Panc1 (cell line): ENCODE measurements at regions not wholly inside any gene's neighbourhood (a gene's known extent, or its start where the extent isn't known, plus 50 kb on each side); places are given as distances from the start of the nearest gene placed in this dataset.

Experiments used
- CTCF ChIP-seq: fragments of 450-650 bp; IDR thresholded peaks from 2 replicates; pipeline ENCODE4 v1.5.1; 2017; ENCODE audit warnings: mild to moderate bottlenecking
- POLR2AphosphoS5 ChIP-seq: IDR thresholded peaks from 2 replicates; pipeline ENCODE4 v1.6.1; 2012; ENCODE audit warnings: mild to moderate bottlenecking, low read depth, low read length, moderate library complexity
- REST ChIP-seq, 2 experiments: IDR thresholded peaks; 2 replicates each; pipeline ENCODE4 v1.6.1; 2011 to 2012; ENCODE audit warnings: low read depth in 2 of 2, control low read depth in 1 of 2, low read length in 1 of 2, mild to moderate bottlenecking in 1 of 2, moderate library complexity in 1 of 2; ENCODE audit not compliant: insufficient read depth in 1 of 2
- SIN3A ChIP-seq: IDR thresholded peaks from 2 replicates; pipeline ENCODE4 v1.6.1; 2012; ENCODE audit warnings: low read depth, mild to moderate bottlenecking, low read length, moderate library complexity, borderline replicate concordance; ENCODE audit not compliant: insufficient read depth

- TF ChIP-seq CTCF (no peak), REST (IDR thresholded peaks at IDR 0.05; ENCODE audit: insufficient read depth in 1 of 2, low read depth in 2 of 2, low read length in 1 of 2) (no peak), SIN3A (no peak), POLR2AphosphoS5 (no peak)
These were observed 210.0 kb downstream of the SS18 start for GRCh38 chr18:25880441-25880840.
